ENCODE measurements at regions not wholly inside any gene's neighbourhood (a gene's known extent, or its start where the extent isn't known, plus 50 kb on each side); places are given as distances from the start of the nearest gene placed in this dataset.
"Not testable (repeated sequence)": the region's sequence is repeated elsewhere in the genome, so short reads cannot be mapped to it uniquely, and the experiment has no call there.

DNA sequence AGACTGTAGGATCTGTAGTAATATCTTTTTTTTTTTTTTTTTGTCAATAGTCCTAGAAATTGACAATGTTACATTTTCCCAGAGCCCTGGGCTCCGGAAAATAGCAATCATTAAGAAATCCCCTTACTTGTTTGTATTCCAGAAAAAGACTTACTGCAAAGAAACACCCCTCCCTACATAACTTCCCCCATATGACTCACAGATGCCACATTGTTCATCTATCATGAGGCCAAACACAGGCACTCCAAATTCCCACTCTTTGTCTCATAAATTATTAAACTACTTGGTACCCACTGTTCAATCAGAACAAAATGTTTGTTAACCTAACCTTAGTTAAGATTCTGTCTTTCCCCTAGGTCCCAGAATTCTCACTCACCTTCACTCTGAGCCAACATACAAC is 53.5 kb downstream of the TEX51 start:
- CTCF ChIA-PET: interaction anchor here (0.6 kb wide), 1 partner anchor 207 kb away, joined by 3 read pairs; no protein-coding TSS in a partner anchor
- DNase-seq: no peak
- H3K4me1 Mint-ChIP-seq: no peaks in the 10 kb centered on the region
- no peaks in the 10 kb centered on the region for H3K9me3 Mint-ChIP-seq
- H3K27ac Mint-ChIP-seq: no peak overlapping the region
- peaks cover 13% of the 10 kb centered on the region for H3K27me3 Mint-ChIP-seq
- no peaks in the 10 kb centered on the region for H3K36me3 Mint-ChIP-seq
- H3K4me3 Mint-ChIP-seq: no peak overlapping the region

DNA sequence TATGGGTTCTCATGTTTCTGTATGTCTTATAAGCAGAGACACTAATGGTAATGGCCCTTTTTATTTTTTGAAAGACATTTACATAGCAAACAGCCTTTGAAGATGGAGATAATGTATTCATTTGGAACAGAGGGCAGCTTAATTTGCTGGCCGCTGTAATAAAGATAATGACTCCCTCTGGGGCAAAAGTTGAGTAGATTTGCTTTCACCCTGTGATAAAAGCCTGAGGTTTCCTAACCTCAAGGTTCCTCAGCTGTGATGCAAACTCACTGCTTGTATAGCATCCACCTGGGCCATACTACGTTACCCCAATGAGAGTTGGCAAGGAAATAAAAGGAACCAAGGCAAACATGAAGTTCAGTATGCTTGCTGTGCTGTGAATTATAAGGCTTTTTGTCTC is 54.8 kb downstream of the TEX51 start:
- Mint-ChIP-seq H3K4me3 (no peak overlapping the region), H3K36me3 (no peaks in the 10 kb centered on the region), H3K27me3 (peaks cover 13% of the 10 kb centered on the region), H3K4me1 (no peaks in the 10 kb centered on the region), H3K27ac (no peak overlapping the region), H3K9me3 (no peaks in the 10 kb centered on the region)
- CTCF ChIA-PET: interaction anchor here (0.7 kb wide), 1 partner anchor 19 kb away, joined by 3 read pairs; no protein-coding TSS in a partner anchor
- no peak for DNase-seq

DNA sequence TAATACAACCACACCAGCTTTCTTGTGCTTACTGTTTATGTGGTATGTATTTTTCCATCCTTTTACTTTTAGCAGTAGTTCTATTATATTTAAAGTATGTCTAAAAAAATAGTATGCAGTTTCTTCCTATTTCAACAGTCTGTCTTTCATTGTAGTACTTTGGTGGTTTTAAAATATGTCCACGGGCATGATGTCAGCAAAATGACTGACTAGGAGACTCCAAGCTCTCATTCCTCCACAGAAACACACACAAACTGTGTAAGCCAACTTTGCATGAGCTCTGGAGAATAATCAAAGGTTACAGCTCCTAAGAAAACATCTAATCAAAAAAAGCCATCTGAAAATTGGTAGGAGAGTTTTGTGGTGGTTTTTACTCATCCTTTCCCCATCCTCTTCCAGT is 56.1 kb downstream of the TEX51 start:
- CTCF ChIA-PET: interaction anchor here (1.6 kb wide), 1 partner anchor 17 kb away, joined by 5 read pairs; no protein-coding TSS in a partner anchor
- Mint-ChIP-seq H3K4me3 (no peak overlapping the region), H3K36me3 (no peaks in the 10 kb centered on the region), H3K9me3 (no peaks in the 10 kb centered on the region), H3K27ac (no peak overlapping the region), H3K4me1 (no peaks in the 10 kb centered on the region), H3K27me3 (peaks cover 13% of the 10 kb centered on the region)
- no peak for DNase-seq

DNA sequence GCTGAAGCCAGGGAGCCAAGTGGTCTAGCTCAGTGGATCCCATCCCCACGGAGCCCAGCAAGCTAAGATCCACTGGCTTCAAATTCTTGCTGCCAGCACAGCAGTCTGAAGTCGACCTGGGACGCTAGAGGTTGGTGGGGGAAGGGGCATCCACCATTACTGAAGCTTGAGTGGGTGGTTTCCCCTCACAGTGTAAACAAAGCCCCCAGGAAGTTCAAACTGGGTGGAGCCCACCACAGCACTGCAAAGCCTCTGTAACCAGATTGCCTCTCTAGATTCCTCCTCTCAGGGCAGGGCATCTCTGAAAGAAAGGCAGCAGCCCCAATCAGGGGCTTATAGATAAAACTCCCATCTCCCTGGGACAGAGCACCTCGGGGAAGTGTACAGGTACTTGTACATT is 58.1 kb downstream of the TEX51 start:
- H3K36me3 Mint-ChIP-seq, H3K4me1 Mint-ChIP-seq, DNase-seq, H3K9me3 Mint-ChIP-seq, H3K4me3 Mint-ChIP-seq, H3K27ac Mint-ChIP-seq: not testable (repeated sequence)
- CTCF ChIA-PET: interaction anchor here (0.8 kb wide), 1 partner anchor 13 kb away, joined by 3 read pairs; no protein-coding TSS in a partner anchor
- H3K27me3 Mint-ChIP-seq: peaks cover 13% of the 10 kb centered on the region

DNA sequence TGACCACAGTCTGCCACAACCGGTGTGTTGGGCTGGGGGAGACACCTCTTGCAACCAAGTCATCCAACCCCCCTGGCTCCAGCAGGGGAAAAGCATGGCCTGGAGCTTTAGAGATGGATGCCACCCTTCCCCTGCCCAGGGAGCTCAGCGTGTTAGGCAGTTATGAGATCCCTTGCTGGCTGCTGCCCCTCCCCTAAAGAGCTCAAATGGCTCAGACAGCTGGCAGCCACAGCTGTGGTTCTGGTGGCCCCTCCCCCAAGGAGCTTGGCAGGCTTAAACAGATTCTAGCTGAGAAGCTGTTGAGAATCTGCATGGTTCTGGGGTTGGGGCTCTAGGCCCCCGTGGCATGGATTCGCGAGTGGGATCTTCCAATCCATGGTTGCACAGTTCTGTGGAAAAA is 64.7 kb downstream of the TEX51 start:
- DNase-seq: no peak
- CTCF ChIA-PET: no interaction called here
- Mint-ChIP-seq H3K9me3 (no peaks in the 10 kb centered on the region), H3K27ac (no peak overlapping the region), H3K4me3 (no peak overlapping the region), H3K27me3 (peaks cover 16% of the 10 kb centered on the region), H3K36me3 (no peaks in the 10 kb centered on the region), H3K4me1 (no peaks in the 10 kb centered on the region)

DNA sequence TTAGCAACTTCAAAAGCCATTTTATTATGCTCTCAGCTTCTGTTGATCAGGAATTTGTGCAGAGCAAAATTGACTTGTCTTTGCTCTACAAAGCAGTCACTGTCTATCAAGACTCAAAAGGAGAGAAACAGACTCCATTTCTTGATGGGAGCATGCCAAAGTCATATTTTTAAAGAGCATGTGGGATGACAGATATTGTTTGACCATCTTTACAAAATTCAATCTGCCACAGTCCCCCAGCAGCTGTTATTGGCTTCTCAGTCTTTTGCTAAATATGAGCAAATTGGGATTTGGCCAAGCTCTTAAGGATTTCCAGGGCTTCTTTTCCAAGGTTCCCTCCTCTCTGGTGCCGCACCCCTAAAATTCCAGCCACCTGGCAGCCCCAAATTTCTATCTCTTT is 67.9 kb downstream of the TEX51 start:
- peaks cover 47% of the 10 kb centered on the region for H3K27me3 Mint-ChIP-seq
- H3K4me3 Mint-ChIP-seq: no peak overlapping the region
- no peaks in the 10 kb centered on the region for H3K36me3 Mint-ChIP-seq
- DNase-seq: no peak
- H3K27ac Mint-ChIP-seq: no peak overlapping the region
- CTCF ChIA-PET: no interaction called here
- H3K9me3 Mint-ChIP-seq: no peaks in the 10 kb centered on the region
- H3K4me1 Mint-ChIP-seq: no peaks in the 10 kb centered on the region

DNA sequence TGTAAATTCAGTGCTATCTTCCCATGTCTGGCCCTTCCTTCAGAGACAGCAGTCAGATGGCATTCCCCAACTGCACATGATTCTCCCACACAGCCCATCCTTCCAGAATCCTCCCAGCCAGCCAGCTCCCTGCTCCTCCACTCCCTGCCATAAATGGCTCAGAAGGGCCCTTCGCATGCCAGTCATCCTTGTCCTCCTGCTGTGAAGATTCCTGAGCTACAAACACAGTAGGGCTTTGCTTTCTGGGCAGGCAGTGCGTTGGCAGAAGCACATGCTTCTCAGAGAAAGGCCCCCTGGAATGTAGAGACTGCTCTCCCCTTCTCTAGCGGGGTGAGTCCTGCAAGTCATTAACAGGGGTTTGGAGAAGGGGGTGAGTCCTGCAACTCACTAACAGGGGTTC is 71.9 kb downstream of the TEX51 start:
- H3K9me3 Mint-ChIP-seq: no peaks in the 10 kb centered on the region
- no peaks in the 10 kb centered on the region for H3K36me3 Mint-ChIP-seq
- H3K27ac Mint-ChIP-seq: no peak overlapping the region
- H3K4me1 Mint-ChIP-seq: peaks cover 3% of the 10 kb centered on the region
- H3K4me3 Mint-ChIP-seq: no peak overlapping the region
- H3K27me3 Mint-ChIP-seq: peaks cover 68% of the 10 kb centered on the region
- CTCF ChIA-PET: interaction anchor here (2.0 kb wide), 1 partner anchor 15 kb away, joined by 5 read pairs; no protein-coding TSS in a partner anchor
- DNase-seq: no peak

DNA sequence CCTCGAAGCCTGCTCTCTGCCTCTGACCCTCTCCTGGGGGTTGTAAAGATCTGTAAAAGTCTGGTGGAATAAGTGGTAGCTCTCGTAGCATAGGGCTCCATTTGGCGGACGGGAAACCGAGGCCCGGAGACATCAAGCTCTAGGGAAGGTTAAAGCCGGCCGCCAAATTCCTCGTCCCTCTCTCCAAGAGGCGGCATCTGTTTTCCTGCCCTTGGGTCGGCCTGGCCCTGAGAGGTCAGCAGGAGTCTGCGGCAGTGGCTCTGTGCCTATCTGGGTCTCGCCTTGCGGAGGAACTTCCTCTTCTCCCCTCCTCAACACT is 72.4 kb downstream of the TEX51 start:
- H3K36me3 Mint-ChIP-seq: no peaks in the 10 kb centered on the region
- no peak overlapping the region for H3K27ac Mint-ChIP-seq
- peaks cover 3% of the 10 kb centered on the region for H3K4me1 Mint-ChIP-seq
- no peaks in the 10 kb centered on the region for H3K9me3 Mint-ChIP-seq
- CTCF ChIA-PET: interaction anchor here (1.0 to 2.0 kb wide), 6 partner anchors 11 to 249 kb away, joined by 3 to 8 read pairs (median 3); no protein-coding TSS in a partner anchor
- no peak overlapping the region for H3K4me3 Mint-ChIP-seq
- peaks cover 68% of the 10 kb centered on the region for H3K27me3 Mint-ChIP-seq
- no peak for DNase-seq

DNA sequence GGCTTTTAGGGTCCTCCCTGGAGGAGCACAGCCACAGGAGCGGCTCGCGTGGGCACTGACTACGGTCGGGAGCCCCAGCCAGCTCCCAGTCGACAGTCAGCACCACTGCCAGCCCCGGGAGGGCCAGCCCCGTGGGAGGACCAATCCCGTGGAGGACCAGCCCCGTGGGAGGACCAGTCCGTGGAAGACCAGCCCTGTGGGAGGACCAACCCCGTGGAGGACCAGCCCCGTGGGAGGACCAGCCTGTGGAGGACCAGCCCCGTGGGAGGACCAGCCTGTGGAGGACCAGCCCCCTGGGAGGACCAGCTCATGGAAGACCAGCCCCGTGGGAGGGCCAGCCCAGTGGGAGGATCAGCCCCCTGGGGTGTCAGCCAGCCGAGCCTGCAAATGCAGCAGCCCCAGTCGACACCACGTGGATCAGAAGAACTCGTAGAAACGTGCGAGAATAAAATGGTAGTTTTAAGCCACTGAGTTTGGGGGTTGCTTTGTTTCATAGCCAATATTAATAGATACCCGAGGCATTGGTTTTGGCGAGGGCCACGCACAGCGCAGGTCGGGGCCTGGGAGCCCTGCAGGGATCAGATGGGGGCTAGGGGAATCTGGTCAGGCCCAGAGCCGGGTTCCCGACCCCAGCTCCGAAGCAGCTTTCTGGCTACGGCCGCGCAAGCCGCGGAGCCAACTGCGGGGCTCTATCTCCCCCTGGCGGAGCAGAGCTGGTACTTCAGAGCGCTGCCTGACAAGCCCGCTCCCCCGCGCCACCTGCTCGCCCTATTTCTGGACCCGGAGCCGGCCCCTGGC is 73.0 kb downstream of the TEX51 start:
- H3K4me1 Mint-ChIP-seq: peaks cover 3% of the 10 kb centered on the region
- H3K9me3 Mint-ChIP-seq: no peaks in the 10 kb centered on the region
- peaks cover 67% of the 10 kb centered on the region for H3K27me3 Mint-ChIP-seq
- H3K4me3 Mint-ChIP-seq: peak overlapping the region; percentile 33
- CTCF ChIA-PET: interaction anchor here (0.6 to 2.0 kb wide), 16 partner anchors 12 to 444 kb away, joined by 3 to 8 read pairs (median 3); no protein-coding TSS in a partner anchor
- H3K36me3 Mint-ChIP-seq: no peaks in the 10 kb centered on the region
- DNase-seq: peak; percentile 74
- H3K27ac Mint-ChIP-seq: no peak overlapping the region

DNA sequence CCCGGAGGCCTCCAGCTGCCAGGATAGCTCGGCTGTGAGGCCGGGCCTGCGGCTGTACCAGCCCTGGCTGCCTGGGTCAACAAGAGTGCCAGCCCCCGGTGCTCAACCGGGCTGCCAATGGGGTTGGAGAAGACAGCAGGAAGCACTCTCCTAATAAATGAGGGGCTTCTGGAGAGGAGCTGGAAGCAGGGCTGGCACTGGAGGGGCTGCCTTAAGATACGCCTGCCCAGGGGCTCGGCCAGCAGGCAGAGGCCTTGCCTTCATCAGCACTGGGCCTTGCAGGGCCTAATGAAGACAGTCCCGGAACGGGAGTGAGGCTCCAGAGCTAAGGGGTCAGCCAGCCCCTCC is 73.6 kb downstream of the TEX51 start:
- Mint-ChIP-seq H3K4me3 (no peak overlapping the region), H3K27me3 (peaks cover 63% of the 10 kb centered on the region), H3K36me3 (no peaks in the 10 kb centered on the region), H3K27ac (no peak overlapping the region), H3K9me3 (no peaks in the 10 kb centered on the region), H3K4me1 (peaks cover 3% of the 10 kb centered on the region)
- CTCF ChIA-PET: interaction anchor here (0.6 to 2.0 kb wide), 13 partner anchors 13 to 444 kb away, joined by 3 to 8 read pairs (median 3); no protein-coding TSS in a partner anchor
- DNase-seq: no peak

DNA sequence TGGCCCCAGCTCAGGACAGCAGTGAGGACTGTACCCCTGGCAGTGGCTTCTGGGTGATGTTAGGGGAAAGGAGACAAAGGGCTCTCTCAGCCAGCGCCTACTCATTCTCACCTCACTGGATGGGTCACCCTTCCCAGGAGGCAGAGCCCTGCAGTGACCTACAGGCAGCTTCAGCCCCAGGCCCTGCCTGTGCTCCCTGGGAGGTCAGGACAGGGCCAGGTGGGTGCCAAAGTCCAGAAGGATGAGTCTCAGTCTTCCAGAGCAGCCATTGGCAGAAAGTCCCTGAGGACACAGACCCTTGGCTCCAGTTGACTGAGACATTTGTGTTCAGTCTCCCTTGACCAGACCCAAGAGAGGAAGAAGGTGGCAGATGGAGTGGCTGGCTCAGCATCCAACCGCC is 75.1 kb downstream of the TEX51 start:
- H3K4me1 Mint-ChIP-seq: peaks cover 3% of the 10 kb centered on the region
- peaks cover 55% of the 10 kb centered on the region for H3K27me3 Mint-ChIP-seq
- DNase-seq: no peak
- no peak overlapping the region for H3K4me3 Mint-ChIP-seq
- H3K36me3 Mint-ChIP-seq: no peaks in the 10 kb centered on the region
- CTCF ChIA-PET: no interaction called here
- H3K9me3 Mint-ChIP-seq: no peaks in the 10 kb centered on the region
- no peak overlapping the region for H3K27ac Mint-ChIP-seq

DNA sequence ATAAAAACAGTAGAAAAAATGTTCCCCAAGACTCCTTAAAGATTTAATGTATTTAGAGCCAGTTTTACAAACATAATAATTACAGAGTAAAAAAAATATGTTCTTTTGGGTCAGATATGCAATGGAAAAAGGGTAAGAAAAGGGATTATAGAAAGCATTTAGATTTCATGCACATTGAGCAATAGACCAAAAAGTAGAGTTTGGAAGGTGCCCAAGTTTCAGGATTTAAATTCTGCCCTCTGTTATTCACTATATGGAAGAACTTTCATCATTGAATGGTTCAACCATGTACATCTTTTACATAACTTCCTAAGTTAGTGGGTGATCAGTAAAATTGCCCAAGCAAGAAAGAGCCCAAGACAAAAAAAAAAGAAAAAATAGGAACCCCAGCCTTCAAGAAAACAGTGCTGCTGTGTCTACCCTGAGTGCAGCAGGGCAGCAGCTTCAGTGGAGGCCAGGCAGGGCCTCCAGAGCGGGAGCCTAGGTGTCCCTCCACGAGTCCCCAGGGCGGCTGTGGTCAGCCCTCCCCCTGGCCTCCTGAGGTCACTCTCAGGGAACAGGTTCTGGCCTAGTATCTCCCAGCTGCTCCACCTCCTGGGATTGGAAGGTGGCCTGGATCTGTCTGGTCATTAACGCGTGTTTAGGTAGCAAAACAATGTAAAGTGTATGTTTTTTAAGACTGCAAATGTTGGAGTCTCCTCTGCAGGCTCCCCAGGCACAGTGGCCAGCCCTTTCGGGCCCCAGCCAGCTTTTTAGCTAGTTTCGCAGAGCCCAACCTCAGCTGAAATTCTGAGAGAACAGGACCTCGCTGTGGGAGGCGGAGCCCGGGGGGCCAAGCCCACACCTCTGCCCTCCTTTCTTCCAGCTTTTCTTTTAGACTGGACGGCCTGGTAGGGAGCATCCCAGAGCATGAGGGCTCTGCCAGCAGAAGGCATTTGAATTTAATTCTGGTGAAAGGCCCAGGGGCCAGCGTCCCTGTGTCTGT is 77.3 kb downstream of the TEX51 start:
- DNase-seq: no peak
- Mint-ChIP-seq H3K9me3 (no peaks in the 10 kb centered on the region), H3K27me3 (peaks cover 33% of the 10 kb centered on the region), H3K36me3 (no peaks in the 10 kb centered on the region), H3K27ac (no peak overlapping the region), H3K4me1 (peaks cover 3% of the 10 kb centered on the region), H3K4me3 (no peak overlapping the region)
- CTCF ChIA-PET: no interaction called here

DNA sequence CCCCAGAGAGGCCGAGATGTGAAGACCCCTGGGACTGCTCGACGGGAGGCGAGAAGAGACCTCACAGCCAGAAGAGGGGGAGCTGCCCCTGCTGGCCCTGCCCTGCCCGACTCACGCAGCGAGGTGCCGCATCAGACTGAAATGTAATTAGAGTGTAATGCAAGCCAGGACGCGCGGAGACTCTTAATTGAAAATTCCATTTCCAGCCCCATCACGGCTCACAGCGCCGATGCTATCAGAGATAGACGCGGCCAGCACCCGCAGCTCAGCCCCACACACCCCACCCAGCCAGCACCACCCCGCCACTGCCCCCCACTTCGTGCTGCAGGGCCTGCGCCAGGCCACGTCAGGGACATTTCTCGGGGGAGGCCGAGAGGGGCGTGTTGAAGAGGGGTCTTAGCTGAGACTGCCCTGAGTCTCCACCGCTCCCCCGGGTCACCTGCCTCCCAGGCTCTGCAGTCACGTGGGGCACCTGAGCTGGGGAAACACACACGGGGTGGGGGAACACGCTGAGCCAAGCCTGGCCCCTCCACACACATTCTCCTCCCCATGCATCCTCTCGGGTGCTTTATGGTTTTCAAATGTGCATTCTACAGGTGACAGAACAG is 78.1 kb downstream of the TEX51 start:
- Mint-ChIP-seq H3K36me3 (no peaks in the 10 kb centered on the region), H3K4me3 (no peak overlapping the region), H3K27me3 (peaks cover 29% of the 10 kb centered on the region), H3K4me1 (peaks cover 1% of the 10 kb centered on the region), H3K9me3 (no peaks in the 10 kb centered on the region), H3K27ac (no peak overlapping the region)
- DNase-seq: no peak
- CTCF ChIA-PET: no interaction called here

DNA sequence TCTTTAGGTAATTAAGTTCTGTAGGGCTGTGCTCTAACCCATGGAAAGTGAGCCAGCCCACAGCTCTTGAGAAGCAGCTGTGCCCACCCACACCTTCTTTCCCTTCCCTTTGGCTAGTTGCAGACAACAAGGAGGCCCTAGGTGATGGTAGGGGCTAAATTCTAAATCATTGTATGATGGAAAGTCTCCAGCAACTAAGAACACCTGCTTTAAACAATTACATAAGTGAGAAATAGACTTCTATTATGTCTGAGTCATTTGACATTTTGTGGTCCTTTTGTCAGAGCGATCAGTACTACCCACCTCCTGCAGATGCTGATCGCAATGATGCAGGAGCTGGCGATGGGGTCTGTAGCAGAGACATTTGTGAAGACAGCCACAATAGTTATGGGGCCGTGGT is 79.6 kb downstream of the TEX51 start:
- Mint-ChIP-seq H3K4me3 (no peak overlapping the region), H3K27me3 (peaks cover 14% of the 10 kb centered on the region), H3K9me3 (no peaks in the 10 kb centered on the region), H3K27ac (no peak overlapping the region), H3K4me1 (no peaks in the 10 kb centered on the region), H3K36me3 (no peaks in the 10 kb centered on the region)
- DNase-seq: no peak
- CTCF ChIA-PET: no interaction called here
